Breast epithelium (tissue), 3 donors: ENCODE measurements at regions not wholly inside any gene's neighbourhood (a gene's known extent, or its start where the extent isn't known, plus 50 kb on each side); places are given as distances from the start of the nearest gene placed in this dataset.

Source experiments
- POLR2A ChIP-seq: fragments of 450-650 bp; IDR thresholded peaks from one replicate; pipeline ENCODE4 v1.6.1; 2016; ENCODE audit warnings: antibody characterized with exemption, mild to moderate bottlenecking, moderate library complexity
- POLR2AphosphoS5 ChIP-seq, 3 donors: sonication (generic); formaldehyde crosslinking; IDR thresholded peaks; one replicate each; pipeline ENCODE4 v1.6.1; 2017; ENCODE audit warnings: antibody characterized with exemption in 3 of 3
- TF ChIP-seq, protein P1 (sequence below), 3 donors: fragments of 450-650 bp; IDR thresholded peaks; one replicate each; pipeline ENCODE4 v1.5.1; 2016 to 2017; ENCODE audit warnings: antibody characterized with exemption in 3 of 3, mild to moderate bottlenecking in 3 of 3, moderate library complexity in 3 of 3

DNA sequence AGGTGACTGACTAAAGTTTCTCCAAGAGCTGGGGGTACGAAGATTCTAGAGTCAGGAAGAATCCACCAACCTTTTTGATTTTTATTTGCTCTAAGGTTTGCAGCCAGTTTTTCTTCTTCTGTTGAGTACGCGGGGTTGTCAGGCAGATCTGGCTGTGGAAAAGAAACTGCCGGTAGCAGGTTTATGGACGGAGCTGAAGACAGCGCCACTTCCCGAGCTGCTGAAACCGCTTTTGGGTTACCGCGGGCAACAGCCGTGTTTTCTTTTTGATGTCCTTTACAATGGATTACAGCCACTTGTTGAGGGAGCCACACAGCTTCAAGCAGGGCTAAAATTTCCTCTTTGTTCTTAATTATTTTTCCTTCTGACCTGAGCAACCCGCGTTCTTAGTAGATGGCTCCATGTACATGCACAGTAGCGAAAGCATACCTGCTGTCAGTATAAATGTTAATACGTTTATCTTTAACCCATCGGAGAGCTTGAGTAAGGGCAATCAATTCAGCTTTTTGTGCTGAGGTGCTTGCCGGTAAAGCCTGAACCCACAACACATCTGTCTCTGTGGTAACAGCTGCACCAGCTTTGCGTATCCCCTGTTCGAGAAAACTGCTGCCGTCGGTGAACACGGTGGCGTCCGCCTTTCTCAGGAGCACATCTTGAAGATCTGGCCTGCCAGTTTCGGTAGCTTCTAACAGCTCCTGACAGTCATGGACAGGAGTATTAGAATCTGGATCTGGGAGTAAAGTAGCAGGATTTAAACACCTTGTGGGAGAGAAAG lies 674.3 kb downstream of the TMEM121 start:
- TF ChIP-seq POLR2A (no peak), POLR2AphosphoS5 (IDR thresholded peaks at IDR 0.05) (no peak)
- TF ChIP-seq, protein P1, sequence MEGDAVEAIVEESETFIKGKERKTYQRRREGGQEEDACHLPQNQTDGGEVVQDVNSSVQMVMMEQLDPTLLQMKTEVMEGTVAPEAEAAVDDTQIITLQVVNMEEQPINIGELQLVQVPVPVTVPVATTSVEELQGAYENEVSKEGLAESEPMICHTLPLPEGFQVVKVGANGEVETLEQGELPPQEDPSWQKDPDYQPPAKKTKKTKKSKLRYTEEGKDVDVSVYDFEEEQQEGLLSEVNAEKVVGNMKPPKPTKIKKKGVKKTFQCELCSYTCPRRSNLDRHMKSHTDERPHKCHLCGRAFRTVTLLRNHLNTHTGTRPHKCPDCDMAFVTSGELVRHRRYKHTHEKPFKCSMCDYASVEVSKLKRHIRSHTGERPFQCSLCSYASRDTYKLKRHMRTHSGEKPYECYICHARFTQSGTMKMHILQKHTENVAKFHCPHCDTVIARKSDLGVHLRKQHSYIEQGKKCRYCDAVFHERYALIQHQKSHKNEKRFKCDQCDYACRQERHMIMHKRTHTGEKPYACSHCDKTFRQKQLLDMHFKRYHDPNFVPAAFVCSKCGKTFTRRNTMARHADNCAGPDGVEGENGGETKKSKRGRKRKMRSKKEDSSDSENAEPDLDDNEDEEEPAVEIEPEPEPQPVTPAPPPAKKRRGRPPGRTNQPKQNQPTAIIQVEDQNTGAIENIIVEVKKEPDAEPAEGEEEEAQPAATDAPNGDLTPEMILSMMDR (IDR thresholded peaks at IDR 0.05): no peak
